HepG2 (cell line): ENCODE measurements at regions not wholly inside any gene's neighbourhood (a gene's known extent, or its start where the extent isn't known, plus 50 kb on each side); places are given as distances from the start of the nearest gene placed in this dataset.

Source experiments
- ATAC-seq: fragments of 200-7000 bp; cut with Tn5 transposase; 3 replicates; pipeline ENCODE4 v1.9.1; 2020; ENCODE audit warnings: mild to moderate bottlenecking, moderate library complexity
- BruUV-seq: library from RNA; stranded (reverse); fragments of 400-500 nt; replicated peaks from 2 replicates; lab custom pipeline; 2021; lab: Mats Ljungman, UMichigan
- CTCF ChIA-PET: fragments of 300-600 bp; formaldehyde crosslinking; extraction: SDS; loops from one replicate; lab custom pipeline; 2021; ENCODE audit warnings: low total read pairs, inconsistent platforms, low intra/inter-chr PET ratio; lab: Yijun Ruan, JAX
- POLR2A ChIA-PET: fragments of 350-600 bp; sonication (Branson Sonifier 250); formaldehyde crosslinking; loops from one replicate; lab custom pipeline; 2020; ENCODE audit warnings: antibody characterized with exemption, inconsistent platforms; lab: Yijun Ruan, JAX
- DNase-seq: peaks from one replicate; pipeline ENCODE4 v3.0.0-alpha.2; 2015; ENCODE audit warnings: low spot score
- FAIRE-seq: peaks from 3 replicates; lab custom pipeline; 2011; peaks lifted over from hg19 to GRCh38; lab: Jason Lieb, UNC
- H2AFZ ChIP-seq: one replicate; pipeline ENCODE4 v1.6.1; 2011; ENCODE audit warnings: low read length, inconsistent platforms
- H3K27ac ChIP-seq: fragments of 300-600 bp; 3 replicates; pipeline ENCODE4 v1.8.0; 2011; ENCODE audit warnings: mixed run types, mild to moderate bottlenecking, mixed read lengths, low read length, inconsistent platforms; ENCODE audit not compliant: insufficient read depth; ENCODE audit errors: extremely low read length
- H3K27me3 ChIP-seq, 2 experiments: fragments of 200-600 bp in 1 of 2; 2 replicates in 1 of 2; 3 replicates in 1 of 2; pipeline versions ENCODE4 v1.6.0 to v1.8.0; 2011; ENCODE audit warnings: low read length in 2 of 2, mild to moderate bottlenecking in 2 of 2, moderate library complexity in 2 of 2, inconsistent platforms in 1 of 2; ENCODE audit not compliant: insufficient read depth in 2 of 2, control insufficient read depth in 1 of 2
- H3K36me3 ChIP-seq, 2 experiments: fragments of 200-600 bp in 1 of 2; replicated peaks in 1 of 2; 2 replicates in 1 of 2; 3 replicates in 1 of 2; pipeline versions ENCODE4 v1.5.1 to v1.8.0; 2011; ENCODE audit warnings: low read length in 2 of 2, inconsistent platforms in 1 of 2; ENCODE audit not compliant: insufficient read depth in 2 of 2, control insufficient read depth in 1 of 2
- H3K4me1 ChIP-seq: 2 replicates; pipeline ENCODE4 v1.5.1; 2012; ENCODE audit warnings: low read length, inconsistent platforms; ENCODE audit not compliant: insufficient read depth
- H3K4me2 ChIP-seq: 2 replicates; pipeline ENCODE4 v1.6.0; 2011; ENCODE audit warnings: low read depth, low read length, inconsistent platforms
- H3K4me3 ChIP-seq, 3 experiments: fragments of 200-600 bp in 1 of 3; sonication (generic), shearing (Covaris generic) in 1 of 3; replicated peaks in 1 of 3; 2 replicates each; pipeline ENCODE4 v1.5.1; 2011 to 2016; ENCODE audit warnings: low read length in 3 of 3, inconsistent platforms in 2 of 3, low read depth in 2 of 3, mild to moderate bottlenecking in 2 of 3, control low read depth in 1 of 3, mixed read lengths in 1 of 3; ENCODE audit not compliant: insufficient read depth in 1 of 3
- H3K79me2 ChIP-seq: one replicate; pipeline ENCODE4 v1.6.1; 2011; ENCODE audit warnings: low read length, inconsistent platforms; ENCODE audit not compliant: insufficient read depth
- H3K9ac ChIP-seq: 2 replicates; pipeline ENCODE4 v1.6.0; 2011; ENCODE audit warnings: mild to moderate bottlenecking, low read depth, low read length, inconsistent platforms; ENCODE audit not compliant: insufficient read depth
- H3K9me3 ChIP-seq: 2 replicates; pipeline ENCODE4 v1.5.1; 2012; ENCODE audit warnings: mild to moderate bottlenecking, low read length
- H4K20me1 ChIP-seq: 2 replicates; pipeline ENCODE4 v1.6.0; 2011; ENCODE audit warnings: inconsistent platforms, mild to moderate bottlenecking, low read length, moderate library complexity; ENCODE audit not compliant: insufficient read depth
- CBX1 ChIP-seq: IDR thresholded peaks from one replicate; pipeline ENCODE4 v1.6.1; 2016; ENCODE audit warnings: antibody characterized with exemption, low read depth
- CSRNP1 ChIP-seq: sonication (generic); formaldehyde crosslinking; IDR thresholded peaks from 2 replicates; pipeline ENCODE4 v1.8.1; 2023; ENCODE audit warnings: mild to moderate bottlenecking, missing genetic modification reagents
- FUBP1 ChIP-seq: sonication (generic); formaldehyde crosslinking; IDR thresholded peaks from 2 replicates; pipeline ENCODE4 v1.5.1; 2020; ENCODE audit warnings: missing genetic modification reagents, mild to moderate bottlenecking, borderline replicate concordance
- ZFP37 ChIP-seq: sonication (generic); formaldehyde crosslinking; IDR thresholded peaks from 2 replicates; pipeline ENCODE4 v1.4.0; 2020; ENCODE audit warnings: missing genetic modification reagents, borderline replicate concordance
- WGBS: methylation state at CpG from one replicate; pipeline ENCODE4 v1.1.6; 2017; ENCODE audit warnings: low lambda C conversion rate; 5-methylcytosine and 5-hydroxymethylcytosine counted together
- in situ Hi-C: cut with HindIII; loops from 2 replicates; pipeline ENCODE4 v1.10.0; 2017; ENCODE audit warnings: low pct_unique_long_range_greater_than_20kb; ENCODE audit not compliant: extremely low pct_ligation_motif_present
- intact Hi-C: fragments of 100-400 bp; cut with micrococcal nuclease; formaldehyde crosslinking; loops from one replicate; pipeline ENCODE4 v1.10.0; 2022; ENCODE audit not compliant: unreplicated experiment
- TF ChIP-seq, protein P1 (sequence below): sonication (generic); formaldehyde crosslinking; IDR thresholded peaks from 2 replicates; pipeline ENCODE4 v1.8.0; 2022; ENCODE audit warnings: mild to moderate bottlenecking, missing genetic modification reagents; ENCODE audit not compliant: insufficient replicate concordance
- TF ChIP-seq, protein P2 (sequence below): sonication (generic); formaldehyde crosslinking; IDR thresholded peaks from 2 replicates; pipeline ENCODE4 v1.4.0; 2020; ENCODE audit warnings: mild to moderate bottlenecking, missing genetic modification reagents, borderline replicate concordance
- TF ChIP-seq, protein P3 (sequence below): sonication (generic); formaldehyde crosslinking; IDR thresholded peaks from 2 replicates; pipeline ENCODE4 v1.5.1; 2020; ENCODE audit warnings: mild to moderate bottlenecking, missing genetic modification reagents, borderline replicate concordance

DNA sequence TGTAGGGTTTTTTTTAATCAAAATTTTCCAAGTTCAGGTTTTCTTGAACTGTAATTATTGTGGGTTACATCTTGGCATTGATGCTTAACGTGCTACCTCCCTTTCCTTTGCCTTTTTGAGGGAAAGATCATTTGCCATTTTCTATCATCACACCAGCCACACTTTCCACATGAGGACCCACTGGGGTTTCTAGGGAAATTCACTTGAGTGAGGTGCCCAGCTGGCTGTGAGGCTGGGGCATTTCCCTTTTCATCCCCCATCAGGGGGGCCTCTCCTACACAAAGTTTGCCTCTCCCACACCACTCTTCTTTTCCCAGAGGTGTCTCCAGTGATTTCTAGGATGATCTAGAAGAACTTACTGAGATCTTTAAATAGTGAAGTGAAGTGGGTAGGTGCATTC lies 335.7 kb downstream of the BMP4 start:
- no peak overlapping the region for H3K9ac ChIP-seq
- H3K27ac ChIP-seq, result no peak overlapping the region
- H3K36me3 ChIP-seq, result no peaks in the 10 kb centered on the region
- H2AFZ ChIP-seq, result no peak overlapping the region
- no peaks in the 10 kb centered on the region for H3K9me3 ChIP-seq
- H3K27me3 ChIP-seq, result no peaks in the 10 kb centered on the region
- no peaks in the 10 kb centered on the region for H4K20me1 ChIP-seq
- FAIRE-seq, result no peak
- DNase-seq, result no peak
- ChIA-PET POLR2A (interaction anchor here (1.2 kb wide), 1 partner anchor 8 kb away, joined by 6 read pairs; no protein-coding TSS in a partner anchor), CTCF (no interaction called here)
- in situ Hi-C loops, result no loop called here
- H3K79me2 ChIP-seq, result no peaks in the 10 kb centered on the region
- WGBS, result 96% methylated on average over 1 of the region's 1 CpG
- no peak for ATAC-seq
- intact Hi-C loops, result no loop called here
- peaks cover 36% of the 10 kb centered on the region for H3K4me1 ChIP-seq
- no peak overlapping the region for H3K4me2 ChIP-seq
- H3K4me3 ChIP-seq, result no peak overlapping the region
- BruUV-seq, result no TSS peak
- TF ChIP-seq CBX1, result no peak
- TF ChIP-seq, protein P1, sequence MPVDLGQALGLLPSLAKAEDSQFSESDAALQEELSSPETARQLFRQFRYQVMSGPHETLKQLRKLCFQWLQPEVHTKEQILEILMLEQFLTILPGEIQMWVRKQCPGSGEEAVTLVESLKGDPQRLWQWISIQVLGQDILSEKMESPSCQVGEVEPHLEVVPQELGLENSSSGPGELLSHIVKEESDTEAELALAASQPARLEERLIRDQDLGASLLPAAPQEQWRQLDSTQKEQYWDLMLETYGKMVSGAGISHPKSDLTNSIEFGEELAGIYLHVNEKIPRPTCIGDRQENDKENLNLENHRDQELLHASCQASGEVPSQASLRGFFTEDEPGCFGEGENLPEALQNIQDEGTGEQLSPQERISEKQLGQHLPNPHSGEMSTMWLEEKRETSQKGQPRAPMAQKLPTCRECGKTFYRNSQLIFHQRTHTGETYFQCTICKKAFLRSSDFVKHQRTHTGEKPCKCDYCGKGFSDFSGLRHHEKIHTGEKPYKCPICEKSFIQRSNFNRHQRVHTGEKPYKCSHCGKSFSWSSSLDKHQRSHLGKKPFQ (CRISPR knock-in tag), result no peak
- no peak for TF ChIP-seq FUBP1
- no peak for TF ChIP-seq ZFP37 (CRISPR knock-in tag)
- TF ChIP-seq, protein P2, sequence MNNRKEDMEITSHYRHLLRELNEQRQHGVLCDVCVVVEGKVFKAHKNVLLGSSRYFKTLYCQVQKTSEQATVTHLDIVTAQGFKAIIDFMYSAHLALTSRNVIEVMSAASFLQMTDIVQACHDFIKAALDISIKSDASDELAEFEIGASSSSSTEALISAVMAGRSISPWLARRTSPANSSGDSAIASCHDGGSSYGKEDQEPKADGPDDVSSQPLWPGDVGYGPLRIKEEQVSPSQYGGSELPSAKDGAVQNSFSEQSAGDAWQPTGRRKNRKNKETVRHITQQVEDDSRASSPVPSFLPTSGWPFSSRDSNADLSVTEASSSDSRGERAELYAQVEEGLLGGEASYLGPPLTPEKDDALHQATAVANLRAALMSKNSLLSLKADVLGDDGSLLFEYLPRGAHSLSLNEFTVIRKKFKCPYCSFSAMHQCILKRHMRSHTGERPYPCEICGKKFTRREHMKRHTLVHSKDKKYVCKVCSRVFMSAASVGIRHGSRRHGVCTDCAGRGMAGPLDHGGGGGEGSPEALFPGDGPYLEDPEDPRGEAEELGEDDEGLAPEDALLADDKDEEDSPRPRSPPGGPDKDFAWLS, result no peak
- TF ChIP-seq CSRNP1, result no peak
- TF ChIP-seq, protein P3, sequence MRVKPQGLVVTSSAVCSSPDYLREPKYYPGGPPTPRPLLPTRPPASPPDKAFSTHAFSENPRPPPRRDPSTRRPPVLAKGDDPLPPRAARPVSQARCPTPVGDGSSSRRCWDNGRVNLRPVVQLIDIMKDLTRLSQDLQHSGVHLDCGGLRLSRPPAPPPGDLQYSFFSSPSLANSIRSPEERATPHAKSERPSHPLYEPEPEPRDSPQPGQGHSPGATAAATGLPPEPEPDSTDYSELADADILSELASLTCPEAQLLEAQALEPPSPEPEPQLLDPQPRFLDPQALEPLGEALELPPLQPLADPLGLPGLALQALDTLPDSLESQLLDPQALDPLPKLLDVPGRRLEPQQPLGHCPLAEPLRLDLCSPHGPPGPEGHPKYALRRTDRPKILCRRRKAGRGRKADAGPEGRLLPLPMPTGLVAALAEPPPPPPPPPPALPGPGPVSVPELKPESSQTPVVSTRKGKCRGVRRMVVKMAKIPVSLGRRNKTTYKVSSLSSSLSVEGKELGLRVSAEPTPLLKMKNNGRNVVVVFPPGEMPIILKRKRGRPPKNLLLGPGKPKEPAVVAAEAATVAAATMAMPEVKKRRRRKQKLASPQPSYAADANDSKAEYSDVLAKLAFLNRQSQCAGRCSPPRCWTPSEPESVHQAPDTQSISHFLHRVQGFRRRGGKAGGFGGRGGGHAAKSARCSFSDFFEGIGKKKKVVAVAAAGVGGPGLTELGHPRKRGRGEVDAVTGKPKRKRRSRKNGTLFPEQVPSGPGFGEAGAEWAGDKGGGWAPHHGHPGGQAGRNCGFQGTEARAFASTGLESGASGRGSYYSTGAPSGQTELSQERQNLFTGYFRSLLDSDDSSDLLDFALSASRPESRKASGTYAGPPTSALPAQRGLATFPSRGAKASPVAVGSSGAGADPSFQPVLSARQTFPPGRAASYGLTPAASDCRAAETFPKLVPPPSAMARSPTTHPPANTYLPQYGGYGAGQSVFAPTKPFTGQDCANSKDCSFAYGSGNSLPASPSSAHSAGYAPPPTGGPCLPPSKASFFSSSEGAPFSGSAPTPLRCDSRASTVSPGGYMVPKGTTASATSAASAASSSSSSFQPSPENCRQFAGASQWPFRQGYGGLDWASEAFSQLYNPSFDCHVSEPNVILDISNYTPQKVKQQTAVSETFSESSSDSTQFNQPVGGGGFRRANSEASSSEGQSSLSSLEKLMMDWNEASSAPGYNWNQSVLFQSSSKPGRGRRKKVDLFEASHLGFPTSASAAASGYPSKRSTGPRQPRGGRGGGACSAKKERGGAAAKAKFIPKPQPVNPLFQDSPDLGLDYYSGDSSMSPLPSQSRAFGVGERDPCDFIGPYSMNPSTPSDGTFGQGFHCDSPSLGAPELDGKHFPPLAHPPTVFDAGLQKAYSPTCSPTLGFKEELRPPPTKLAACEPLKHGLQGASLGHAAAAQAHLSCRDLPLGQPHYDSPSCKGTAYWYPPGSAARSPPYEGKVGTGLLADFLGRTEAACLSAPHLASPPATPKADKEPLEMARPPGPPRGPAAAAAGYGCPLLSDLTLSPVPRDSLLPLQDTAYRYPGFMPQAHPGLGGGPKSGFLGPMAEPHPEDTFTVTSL (CRISPR knock-in tag), result no peak
